Right lobe of liver (tissue), 4 donors: ENCODE measurements at regions not wholly inside any gene's neighbourhood (a gene's known extent, or its start where the extent isn't known, plus 50 kb on each side); places are given as distances from the start of the nearest gene placed in this dataset.

Experiments used
- CTCF ChIP-seq, 4 donors: fragments of 200-600 bp in 3 of 4; fragments of 450-650 bp in 1 of 4; IDR thresholded peaks; one replicate each; pipeline versions ENCODE4 v1.5.1 to v1.8.0; 2016 to 2022; ENCODE audit warnings: antibody characterized with exemption in 4 of 4, mild to moderate bottlenecking in 2 of 4
- POLR2A ChIP-seq: fragments of 450-650 bp; IDR thresholded peaks from one replicate; pipeline ENCODE4 v1.6.1; 2017; ENCODE audit warnings: antibody characterized with exemption, mild to moderate bottlenecking
- donor health status: DM: no; HTN: no; CAD: no.
- donor health status: DM: no; HTN: no; CAD: no.
- donor health status: DM: no; HTN: yes; CAD: no.

GRCh38 chr20:11232896-11233295, 559.1 kb upstream of the JAG1 start:
- TF ChIP-seq CTCF (IDR thresholded peaks at IDR 0.05) (no peak), POLR2A (no peak)
